Panc1 (cell line): ENCODE measurements at regions not wholly inside any gene's neighbourhood (a gene's known extent, or its start where the extent isn't known, plus 50 kb on each side); places are given as distances from the start of the nearest gene placed in this dataset.
A peak's percentile ranks its signal among the peaks of the same experiment; 100 is the strongest.

Experiments
- ATAC-seq: fragments of 200-7000 bp; cut with Tn5 transposase; 2 replicates; pipeline ENCODE4 v1.9.1; 2020; ENCODE audit warnings: mild to moderate bottlenecking, moderate library complexity
- BruUV-seq: library from RNA; stranded (reverse); fragments of 400-500 nt; replicated peaks from 2 replicates; lab custom pipeline; 2021; lab: Mats Ljungman, UMichigan
- CTCF ChIA-PET: fragments of 300-600 bp; sonication (Branson Sonifier 250); formaldehyde crosslinking; loops from one replicate; lab custom pipeline; 2022; ENCODE audit warnings: antibody characterized with exemption; lab: Charles Lee
- POLR2A ChIA-PET: fragments of 300-600 bp; sonication (Branson Sonifier 250); formaldehyde crosslinking; loops from one replicate; lab custom pipeline; 2022; ENCODE audit warnings: antibody characterized with exemption; lab: Charles Lee
- DNase-seq: peaks from one replicate; pipeline ENCODE4 v3.0.0-alpha.2; 2010; ENCODE audit warnings: low read depth, low spot score
- H3K27ac ChIP-seq: 2 replicates; pipeline ENCODE4 v1.5.1; 2011; ENCODE audit warnings: mild to moderate bottlenecking, low read length, inconsistent platforms
- H3K27me3 ChIP-seq: fragments of 200-500 bp; sonication (Bioruptor generic); 2 replicates; pipeline ENCODE4 v1.6.0; 2014; ENCODE audit warnings: low read length, inconsistent platforms; ENCODE audit not compliant: control insufficient read depth, insufficient read depth
- H3K36me3 ChIP-seq: fragments of 200-500 bp; sonication (Bioruptor generic); 2 replicates; pipeline ENCODE4 v1.5.1; 2014; ENCODE audit warnings: inconsistent platforms, mild to moderate bottlenecking, low read length, moderate library complexity; ENCODE audit not compliant: control insufficient read depth, insufficient read depth
- H3K4me1 ChIP-seq: 2 replicates; pipeline ENCODE4 v1.5.1; 2011; ENCODE audit warnings: inconsistent platforms, mild to moderate bottlenecking, low read length, moderate library complexity; ENCODE audit not compliant: control insufficient read depth, insufficient read depth
- H3K4me3 ChIP-seq, 2 experiments: 2 replicates each; pipeline ENCODE4 v1.5.1; 2011 to 2012; ENCODE audit warnings: low read depth in 2 of 2, low read length in 2 of 2, mild to moderate bottlenecking in 2 of 2, inconsistent platforms in 1 of 2, moderate library complexity in 1 of 2
- H3K9me3 ChIP-seq: fragments of 200-500 bp; sonication (Bioruptor generic); 2 replicates; pipeline ENCODE4 v1.5.1; 2014; ENCODE audit warnings: low read depth, mild to moderate bottlenecking, inconsistent platforms, low read length, moderate library complexity; ENCODE audit not compliant: control insufficient read depth, insufficient read depth
- POLR2AphosphoS5 ChIP-seq: IDR thresholded peaks from 2 replicates; pipeline ENCODE4 v1.6.1; 2012; ENCODE audit warnings: mild to moderate bottlenecking, low read depth, low read length, moderate library complexity
- SIN3A ChIP-seq: IDR thresholded peaks from 2 replicates; pipeline ENCODE4 v1.6.1; 2012; ENCODE audit warnings: low read depth, mild to moderate bottlenecking, low read length, moderate library complexity, borderline replicate concordance; ENCODE audit not compliant: insufficient read depth
- TCF7L2 ChIP-seq: IDR thresholded peaks from 2 replicates; pipeline ENCODE4 v1.6.1; 2011; ENCODE audit warnings: mild to moderate bottlenecking, low read depth, low read length, inconsistent platforms
- in situ Hi-C: cut with HindIII; loops from 2 replicates; pipeline ENCODE4 v1.10.0; 2016; ENCODE audit warnings: low sequenced_read_pairs, low pct_unique_long_range_greater_than_20kb
- intact Hi-C: fragments of 100-400 bp; cut with micrococcal nuclease; formaldehyde crosslinking; loops from one replicate; pipeline ENCODE4 v1.10.0; 2022; ENCODE audit not compliant: unreplicated experiment
- TF ChIP-seq, protein P1 (sequence below): fragments of 450-650 bp; IDR thresholded peaks from 2 replicates; pipeline ENCODE4 v1.5.1; 2017; ENCODE audit warnings: mild to moderate bottlenecking
- TF ChIP-seq, protein P2 (sequence below), 2 experiments: IDR thresholded peaks; 2 replicates each; pipeline ENCODE4 v1.6.1; 2011 to 2012; ENCODE audit warnings: low read depth in 2 of 2, control low read depth in 1 of 2, low read length in 1 of 2, mild to moderate bottlenecking in 1 of 2, moderate library complexity in 1 of 2; ENCODE audit not compliant: insufficient read depth in 1 of 2

DNA sequence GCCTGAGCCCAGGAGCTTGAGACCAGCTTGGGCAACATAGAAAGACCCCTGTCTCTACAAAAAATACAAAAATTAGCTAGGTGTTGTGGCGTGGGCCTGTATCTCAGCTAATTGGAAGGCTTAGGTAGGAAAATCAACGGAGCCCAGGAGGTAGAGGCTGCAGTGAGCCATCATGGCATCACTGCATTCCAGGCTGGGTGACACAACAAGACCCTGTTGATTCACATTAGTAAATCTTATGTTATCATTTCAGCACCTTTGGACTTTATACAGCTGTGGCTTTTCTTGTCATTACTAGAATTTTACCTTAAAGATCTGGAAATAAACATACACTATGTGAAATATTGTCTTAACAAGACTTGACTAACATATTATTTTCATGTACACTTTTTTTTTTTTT, 185.0 kb downstream of the ZNF608 start:
- intact Hi-C loops (no loop called here), in situ Hi-C loops (no loop called here)
- ATAC-seq (no peak), DNase-seq (no peak)
- ChIA-PET POLR2A (no interaction called here), CTCF (interaction anchor here (0.7 kb wide), 1 partner anchor 146 kb away, joined by 3 read pairs; no protein-coding TSS in a partner anchor)
- BruUV-seq, result no TSS peak
- no peak overlapping the region for H3K4me3 ChIP-seq
- H3K36me3 ChIP-seq, result no peaks in the 10 kb centered on the region
- no peaks in the 10 kb centered on the region for H3K27me3 ChIP-seq
- H3K27ac ChIP-seq, result no peak overlapping the region
- no peaks in the 10 kb centered on the region for H3K4me1 ChIP-seq
- no peaks in the 10 kb centered on the region for H3K9me3 ChIP-seq
- TF ChIP-seq, protein P1, sequence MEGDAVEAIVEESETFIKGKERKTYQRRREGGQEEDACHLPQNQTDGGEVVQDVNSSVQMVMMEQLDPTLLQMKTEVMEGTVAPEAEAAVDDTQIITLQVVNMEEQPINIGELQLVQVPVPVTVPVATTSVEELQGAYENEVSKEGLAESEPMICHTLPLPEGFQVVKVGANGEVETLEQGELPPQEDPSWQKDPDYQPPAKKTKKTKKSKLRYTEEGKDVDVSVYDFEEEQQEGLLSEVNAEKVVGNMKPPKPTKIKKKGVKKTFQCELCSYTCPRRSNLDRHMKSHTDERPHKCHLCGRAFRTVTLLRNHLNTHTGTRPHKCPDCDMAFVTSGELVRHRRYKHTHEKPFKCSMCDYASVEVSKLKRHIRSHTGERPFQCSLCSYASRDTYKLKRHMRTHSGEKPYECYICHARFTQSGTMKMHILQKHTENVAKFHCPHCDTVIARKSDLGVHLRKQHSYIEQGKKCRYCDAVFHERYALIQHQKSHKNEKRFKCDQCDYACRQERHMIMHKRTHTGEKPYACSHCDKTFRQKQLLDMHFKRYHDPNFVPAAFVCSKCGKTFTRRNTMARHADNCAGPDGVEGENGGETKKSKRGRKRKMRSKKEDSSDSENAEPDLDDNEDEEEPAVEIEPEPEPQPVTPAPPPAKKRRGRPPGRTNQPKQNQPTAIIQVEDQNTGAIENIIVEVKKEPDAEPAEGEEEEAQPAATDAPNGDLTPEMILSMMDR, result no peak
- no peak for TF ChIP-seq POLR2AphosphoS5
- no peak for TF ChIP-seq TCF7L2
- TF ChIP-seq, protein P2, sequence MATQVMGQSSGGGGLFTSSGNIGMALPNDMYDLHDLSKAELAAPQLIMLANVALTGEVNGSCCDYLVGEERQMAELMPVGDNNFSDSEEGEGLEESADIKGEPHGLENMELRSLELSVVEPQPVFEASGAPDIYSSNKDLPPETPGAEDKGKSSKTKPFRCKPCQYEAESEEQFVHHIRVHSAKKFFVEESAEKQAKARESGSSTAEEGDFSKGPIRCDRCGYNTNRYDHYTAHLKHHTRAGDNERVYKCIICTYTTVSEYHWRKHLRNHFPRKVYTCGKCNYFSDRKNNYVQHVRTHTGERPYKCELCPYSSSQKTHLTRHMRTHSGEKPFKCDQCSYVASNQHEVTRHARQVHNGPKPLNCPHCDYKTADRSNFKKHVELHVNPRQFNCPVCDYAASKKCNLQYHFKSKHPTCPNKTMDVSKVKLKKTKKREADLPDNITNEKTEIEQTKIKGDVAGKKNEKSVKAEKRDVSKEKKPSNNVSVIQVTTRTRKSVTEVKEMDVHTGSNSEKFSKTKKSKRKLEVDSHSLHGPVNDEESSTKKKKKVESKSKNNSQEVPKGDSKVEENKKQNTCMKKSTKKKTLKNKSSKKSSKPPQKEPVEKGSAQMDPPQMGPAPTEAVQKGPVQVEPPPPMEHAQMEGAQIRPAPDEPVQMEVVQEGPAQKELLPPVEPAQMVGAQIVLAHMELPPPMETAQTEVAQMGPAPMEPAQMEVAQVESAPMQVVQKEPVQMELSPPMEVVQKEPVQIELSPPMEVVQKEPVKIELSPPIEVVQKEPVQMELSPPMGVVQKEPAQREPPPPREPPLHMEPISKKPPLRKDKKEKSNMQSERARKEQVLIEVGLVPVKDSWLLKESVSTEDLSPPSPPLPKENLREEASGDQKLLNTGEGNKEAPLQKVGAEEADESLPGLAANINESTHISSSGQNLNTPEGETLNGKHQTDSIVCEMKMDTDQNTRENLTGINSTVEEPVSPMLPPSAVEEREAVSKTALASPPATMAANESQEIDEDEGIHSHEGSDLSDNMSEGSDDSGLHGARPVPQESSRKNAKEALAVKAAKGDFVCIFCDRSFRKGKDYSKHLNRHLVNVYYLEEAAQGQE (IDR thresholded peaks at IDR 0.05; ENCODE audit: insufficient read depth in 1 of 2, low read depth in 2 of 2, low read length in 1 of 2), result no peak
- TF ChIP-seq SIN3A, result no peak

DNA sequence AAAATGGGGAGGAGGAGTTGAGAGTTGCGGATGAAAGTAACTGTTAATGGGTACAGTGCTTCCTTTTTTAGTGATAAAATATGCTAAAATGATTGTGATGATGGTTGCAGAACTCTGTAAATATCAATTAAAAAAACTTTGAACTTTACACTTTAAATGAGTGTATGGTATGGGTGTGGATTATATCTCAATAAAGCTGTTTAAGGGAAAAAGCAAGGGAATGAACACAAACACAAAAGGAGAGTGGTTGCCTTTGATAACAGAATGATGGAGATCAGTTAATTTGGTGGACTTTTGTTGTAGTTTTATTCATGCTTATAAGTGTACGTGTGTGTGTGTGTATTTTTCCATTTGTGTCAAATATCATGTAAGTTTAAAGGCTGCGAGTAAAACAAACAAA, 186.1 kb downstream of the ZNF608 start:
- TF ChIP-seq, protein P2 (IDR thresholded peaks at IDR 0.05; ENCODE audit: insufficient read depth in 1 of 2, low read depth in 2 of 2, low read length in 1 of 2), result no peak
- TF ChIP-seq, protein P1, result no peak
- TF ChIP-seq TCF7L2 (no peak), SIN3A (no peak), POLR2AphosphoS5 (no peak)
- intact Hi-C loops (no loop called here), in situ Hi-C loops (no loop called here)
- Histone ChIP-seq H3K4me3 (no peak overlapping the region), H3K9me3 (no peaks in the 10 kb centered on the region), H3K4me1 (no peaks in the 10 kb centered on the region), H3K27me3 (no peaks in the 10 kb centered on the region), H3K27ac (peak overlapping the region; percentile 46; the same call in 1 of the 2 replicates), H3K36me3 (no peaks in the 10 kb centered on the region)
- ATAC-seq (no peak), DNase-seq (no peak)
- no TSS peak for BruUV-seq
- CTCF ChIA-PET, result no interaction called here
- POLR2A ChIA-PET, result no interaction called here
